ENCODE measurements at regions not wholly inside any gene's neighbourhood (a gene's known extent, or its start where the extent isn't known, plus 50 kb on each side); places are given as distances from the start of the nearest gene placed in this dataset.

DNA sequence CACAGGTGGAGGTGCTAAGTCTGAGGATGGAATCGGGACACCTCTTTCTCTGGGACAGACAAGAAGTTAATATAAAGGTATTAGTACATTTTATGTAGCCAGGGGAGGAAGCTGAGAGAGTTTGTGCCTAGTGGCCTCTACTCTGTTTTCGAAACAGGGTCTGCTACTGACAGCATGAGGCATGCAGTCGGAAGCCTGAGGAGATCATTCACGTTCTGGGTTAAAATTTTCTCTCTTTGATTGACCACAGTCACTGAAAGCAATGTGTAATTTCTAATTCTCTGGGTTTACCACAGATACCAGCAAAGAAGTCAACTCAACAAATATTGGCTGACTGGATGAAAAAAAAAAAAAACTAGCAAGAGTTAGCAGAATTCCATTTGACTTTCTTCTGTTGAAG, 53.3 kb upstream of the KCTD7 start:
- Histone ChIP-seq H3K79me2 (ENCODE audit: control insufficient read depth, insufficient read depth, low read length) (peaks cover 45% of the 10 kb centered on the region), H3K4me2 (ENCODE audit: insufficient read depth, low read length) (no peak overlapping the region), H3K36me3 (ENCODE audit: control insufficient read depth in 2 of 2, extremely low read depth in 1 of 2, insufficient read depth in 2 of 2, low read length in 2 of 2) (peaks cover 2 to 3% of the 10 kb centered on the region in 2 experiments), H3K9me1 (replicated peaks; ENCODE audit: control insufficient read depth, extremely low read depth, insufficient read depth, low read length) (no peaks in the 10 kb centered on the region), H3K9me3 (replicated peaks; ENCODE audit: control insufficient read depth, insufficient read depth, low read length) (no peaks in the 10 kb centered on the region), H3K9ac (replicated peaks; ENCODE audit: extremely low read depth, insufficient read depth, low read length) (no peak overlapping the region), H3K27me3 (ENCODE audit: control insufficient read depth in 2 of 2, insufficient read depth in 2 of 2, low read length in 2 of 2) (no peaks in the 10 kb centered on the region), H3K27ac (ENCODE audit: insufficient read depth, low read depth, low read length) (no peak overlapping the region), H4K20me1 (replicated peaks; ENCODE audit: control insufficient read depth, extremely low read depth, insufficient read depth, low read length) (no peaks in the 10 kb centered on the region), H3K4me3 (replicated peaks in 1 of 3; ENCODE audit: insufficient read depth in 1 of 3, low read depth in 1 of 3, low read length in 3 of 3) (no peak overlapping the region), H2AFZ (ENCODE audit: low read depth, low read length) (no peak overlapping the region), H3K4me1 (ENCODE audit: control insufficient read depth, extremely low read depth, insufficient read depth, low read length) (no peaks in the 10 kb centered on the region)
- FAIRE-seq (no peak), DNase-seq (ENCODE audit: low read depth, low spot score) (no peak)
- no peak for TF ChIP-seq JUN (IDR thresholded peaks at IDR 0.05; ENCODE audit: borderline replicate concordance, insufficient read depth, insufficient read length, low read depth)
- TF ChIP-seq POLR2A (IDR thresholded peaks at IDR 0.05; ENCODE audit: low read depth, low read length), result no peak
- TF ChIP-seq, protein P1, sequence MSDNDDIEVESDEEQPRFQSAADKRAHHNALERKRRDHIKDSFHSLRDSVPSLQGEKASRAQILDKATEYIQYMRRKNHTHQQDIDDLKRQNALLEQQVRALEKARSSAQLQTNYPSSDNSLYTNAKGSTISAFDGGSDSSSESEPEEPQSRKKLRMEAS (IDR thresholded peaks at IDR 0.05; ENCODE audit: insufficient read depth, insufficient read length), result no peak
- no peak for TF ChIP-seq EZH2 (IDR thresholded peaks at IDR 0.05; ENCODE audit: borderline replicate concordance, low read depth, low read length, severe bottlenecking)
- no TSS peak for BruUV-seq (replicated peaks)
- POLR2A ChIA-PET, result no interaction called here
- intact Hi-C loops (cut with micrococcal nuclease), result no loop called here
- dilution Hi-C loops (cut with MboI; ENCODE audit: extremely low pct_ligation_motif_present, low sequenced_read_pairs), result no loop called here
- CTCF ChIA-PET, result no interaction called here

DNA sequence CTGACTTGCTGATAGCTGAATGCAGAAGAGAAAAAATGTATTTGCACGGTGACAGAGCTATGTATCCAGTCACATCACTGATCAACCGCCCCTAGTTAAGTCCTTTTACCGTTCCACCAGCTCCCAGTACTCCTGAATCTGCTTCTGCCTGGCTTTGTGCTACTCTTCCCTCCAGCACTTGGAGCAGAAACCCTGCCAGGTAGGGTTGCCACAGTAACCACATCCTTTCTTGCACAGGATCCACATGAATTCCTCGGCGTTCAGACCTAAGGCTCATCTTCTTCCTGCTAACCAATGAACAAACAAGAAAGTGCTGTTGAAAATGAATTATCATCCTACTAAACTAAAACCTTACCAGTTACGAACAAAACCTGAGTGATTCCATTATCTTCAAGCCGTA, 52.0 kb upstream of the KCTD7 start:
- Histone ChIP-seq H3K79me2 (ENCODE audit: control insufficient read depth, insufficient read depth, low read length) (peaks cover 44% of the 10 kb centered on the region), H4K20me1 (replicated peaks; ENCODE audit: control insufficient read depth, extremely low read depth, insufficient read depth, low read length) (no peaks in the 10 kb centered on the region), H3K4me1 (ENCODE audit: control insufficient read depth, extremely low read depth, insufficient read depth, low read length) (no peaks in the 10 kb centered on the region), H2AFZ (ENCODE audit: low read depth, low read length) (no peak overlapping the region), H3K4me3 (replicated peaks in 1 of 3; ENCODE audit: insufficient read depth in 1 of 3, low read depth in 1 of 3, low read length in 3 of 3) (no peak overlapping the region), H3K4me2 (ENCODE audit: insufficient read depth, low read length) (no peak overlapping the region), H3K27me3 (ENCODE audit: control insufficient read depth in 2 of 2, insufficient read depth in 2 of 2, low read length in 2 of 2) (no peaks in the 10 kb centered on the region), H3K9ac (replicated peaks; ENCODE audit: extremely low read depth, insufficient read depth, low read length) (no peak overlapping the region), H3K36me3 (ENCODE audit: control insufficient read depth in 2 of 2, extremely low read depth in 1 of 2, insufficient read depth in 2 of 2, low read length in 2 of 2) (peaks cover 2 to 3% of the 10 kb centered on the region in 2 experiments), H3K9me1 (replicated peaks; ENCODE audit: control insufficient read depth, extremely low read depth, insufficient read depth, low read length) (no peaks in the 10 kb centered on the region), H3K9me3 (replicated peaks; ENCODE audit: control insufficient read depth, insufficient read depth, low read length) (no peaks in the 10 kb centered on the region), H3K27ac (ENCODE audit: insufficient read depth, low read depth, low read length) (no peak overlapping the region)
- ChIA-PET CTCF (no interaction called here), POLR2A (no interaction called here)
- no peak for DNase-seq (ENCODE audit: low read depth, low spot score)
- FAIRE-seq, result no peak
- intact Hi-C loops (cut with micrococcal nuclease) (no loop called here), dilution Hi-C loops (cut with MboI; ENCODE audit: extremely low pct_ligation_motif_present, low sequenced_read_pairs) (no loop called here)
- BruUV-seq (replicated peaks), result no TSS peak
- TF ChIP-seq, protein P1 (IDR thresholded peaks at IDR 0.05; ENCODE audit: insufficient read depth, insufficient read length), result no peak
- no peak for TF ChIP-seq MYC (IDR thresholded peaks at IDR 0.05; ENCODE audit: low read depth, low read length)
- no peak for TF ChIP-seq GATA2 (IDR thresholded peaks at IDR 0.05; ENCODE audit: insufficient read depth, insufficient read length, low read depth, low read length)
- TF ChIP-seq, protein P2, sequence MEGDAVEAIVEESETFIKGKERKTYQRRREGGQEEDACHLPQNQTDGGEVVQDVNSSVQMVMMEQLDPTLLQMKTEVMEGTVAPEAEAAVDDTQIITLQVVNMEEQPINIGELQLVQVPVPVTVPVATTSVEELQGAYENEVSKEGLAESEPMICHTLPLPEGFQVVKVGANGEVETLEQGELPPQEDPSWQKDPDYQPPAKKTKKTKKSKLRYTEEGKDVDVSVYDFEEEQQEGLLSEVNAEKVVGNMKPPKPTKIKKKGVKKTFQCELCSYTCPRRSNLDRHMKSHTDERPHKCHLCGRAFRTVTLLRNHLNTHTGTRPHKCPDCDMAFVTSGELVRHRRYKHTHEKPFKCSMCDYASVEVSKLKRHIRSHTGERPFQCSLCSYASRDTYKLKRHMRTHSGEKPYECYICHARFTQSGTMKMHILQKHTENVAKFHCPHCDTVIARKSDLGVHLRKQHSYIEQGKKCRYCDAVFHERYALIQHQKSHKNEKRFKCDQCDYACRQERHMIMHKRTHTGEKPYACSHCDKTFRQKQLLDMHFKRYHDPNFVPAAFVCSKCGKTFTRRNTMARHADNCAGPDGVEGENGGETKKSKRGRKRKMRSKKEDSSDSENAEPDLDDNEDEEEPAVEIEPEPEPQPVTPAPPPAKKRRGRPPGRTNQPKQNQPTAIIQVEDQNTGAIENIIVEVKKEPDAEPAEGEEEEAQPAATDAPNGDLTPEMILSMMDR (IDR thresholded peaks at IDR 0.05; ENCODE audit: extremely low read depth in 1 of 2, insufficient read depth in 1 of 2, low read depth in 1 of 2, low read length in 2 of 2), result no peak
- no peak for TF ChIP-seq JUN (IDR thresholded peaks at IDR 0.05; ENCODE audit: borderline replicate concordance, insufficient read depth, insufficient read length, low read depth)
